ENCODE measurements at regions not wholly inside any gene's neighbourhood (a gene's known extent, or its start where the extent isn't known, plus 50 kb on each side); places are given as distances from the start of the nearest gene placed in this dataset.
A peak's percentile ranks its signal among the peaks of the same experiment; 100 is the strongest.

DNA sequence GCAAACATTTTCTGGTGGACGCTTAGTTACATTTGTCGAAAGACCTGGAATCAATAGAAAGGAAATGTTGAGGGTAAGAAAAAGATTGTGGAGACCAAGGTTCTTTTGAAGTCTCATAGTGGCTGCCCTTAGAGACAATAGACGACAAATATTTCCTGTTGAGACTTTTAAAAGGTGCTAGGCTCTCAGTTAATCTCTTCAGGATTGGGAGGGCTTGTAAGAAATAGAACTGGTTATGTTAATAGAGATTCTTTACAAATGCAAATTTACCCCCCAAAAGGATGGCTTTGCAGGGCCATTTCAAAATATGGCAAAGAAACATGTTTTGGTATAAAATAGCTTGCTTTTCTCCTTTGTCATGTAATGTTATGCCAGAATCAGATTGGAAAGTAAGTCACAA lies 428.2 kb upstream of the CTNND2 start:
- DNase-seq, result no peak

GRCh38 chr5:12330993-12331588 lies 426.8 kb upstream of the CTNND2 start:
- no peak for DNase-seq

GRCh38 chr5:12330381-12330780 lies 426.1 kb upstream of the CTNND2 start:
- no peak for DNase-seq

DNA sequence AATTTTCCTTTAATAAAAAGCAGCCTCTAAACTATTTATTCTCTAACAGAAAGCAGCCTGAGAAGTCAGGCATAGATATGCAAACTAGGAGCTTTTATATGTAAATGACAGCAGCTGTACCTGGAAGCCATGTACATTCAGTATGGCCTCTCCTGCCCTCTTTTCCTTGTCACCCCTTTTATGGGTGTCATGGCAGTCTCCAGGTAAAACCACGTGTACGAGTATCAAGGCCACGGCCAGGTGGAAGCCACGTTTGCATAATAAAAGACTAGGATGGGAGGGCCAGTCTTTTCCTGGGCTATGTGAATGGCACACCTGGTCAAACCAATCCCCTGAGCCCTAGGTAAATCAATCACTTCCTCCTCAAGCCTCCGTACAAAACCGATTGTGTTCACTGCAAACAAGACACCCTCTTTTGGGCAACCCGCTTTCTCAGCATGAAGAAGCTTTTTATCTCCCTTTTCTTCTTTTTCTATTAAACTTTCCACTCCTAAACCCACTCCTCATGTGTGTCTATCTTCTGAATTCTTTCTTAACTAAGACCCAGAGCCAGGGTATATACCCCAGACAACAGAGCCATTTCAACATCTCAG lies 419.5 kb upstream of the CTNND2 start:
- no peak for DNase-seq

DNA sequence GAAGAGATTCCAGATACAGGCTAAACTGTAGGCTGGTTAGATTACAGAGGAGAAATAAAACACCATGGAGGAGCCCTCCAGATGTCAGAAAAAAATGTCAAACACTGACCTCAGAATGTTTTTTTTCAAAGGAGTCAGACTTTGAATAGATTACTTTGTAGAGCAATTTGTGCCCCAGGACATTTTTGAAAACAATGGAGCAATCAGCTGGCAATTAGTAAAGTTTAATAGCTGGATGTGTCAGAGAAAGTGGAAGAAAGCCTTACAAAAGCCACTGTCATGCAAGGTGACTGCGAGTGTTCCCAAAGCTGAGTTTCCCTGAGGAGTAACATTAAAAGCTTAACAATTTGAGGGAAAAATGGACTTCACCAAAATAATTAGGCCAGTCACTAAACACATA lies 417.8 kb upstream of the CTNND2 start:
- no peak for DNase-seq

DNA sequence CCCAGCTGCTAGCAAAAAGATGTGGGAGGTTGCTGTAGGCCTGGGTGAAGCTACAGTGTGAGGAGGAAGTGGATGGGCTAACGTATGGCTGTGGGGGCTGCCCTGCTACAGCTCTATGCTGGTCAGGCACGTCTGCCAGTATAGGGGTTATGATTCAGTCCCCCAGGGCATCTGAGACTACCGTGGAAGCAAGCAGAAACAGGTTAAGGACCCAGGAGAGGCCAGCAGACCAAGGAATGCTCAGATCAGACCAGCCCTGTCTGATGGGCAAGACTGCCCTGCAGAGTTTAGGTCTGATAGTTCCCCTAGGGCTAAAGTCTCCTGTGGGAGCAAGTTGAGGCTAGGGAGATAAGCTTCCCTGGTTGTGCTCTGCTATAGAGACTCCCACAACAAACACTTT lies 416.1 kb upstream of the CTNND2 start:
- no peak for DNase-seq

DNA sequence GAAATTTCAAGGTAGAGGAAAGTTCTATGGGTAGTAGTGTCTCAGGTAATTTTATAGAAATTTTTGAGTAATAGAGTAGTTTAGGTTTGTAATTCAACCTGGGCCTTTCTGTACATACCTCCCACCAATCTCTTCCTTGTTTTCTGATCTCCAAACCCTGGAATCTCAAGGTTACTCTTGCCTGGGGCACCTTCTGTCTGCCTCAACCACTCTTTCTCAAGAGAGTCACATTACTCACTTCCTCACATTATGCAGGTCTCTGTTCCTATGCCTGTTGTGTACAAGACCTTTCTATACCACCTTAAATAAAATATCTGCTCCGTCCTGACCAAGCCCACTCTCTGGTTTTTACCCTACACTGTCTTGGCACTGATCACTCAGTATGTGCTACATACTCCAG lies 412.6 kb upstream of the CTNND2 start:
- no peak for DNase-seq

DNA sequence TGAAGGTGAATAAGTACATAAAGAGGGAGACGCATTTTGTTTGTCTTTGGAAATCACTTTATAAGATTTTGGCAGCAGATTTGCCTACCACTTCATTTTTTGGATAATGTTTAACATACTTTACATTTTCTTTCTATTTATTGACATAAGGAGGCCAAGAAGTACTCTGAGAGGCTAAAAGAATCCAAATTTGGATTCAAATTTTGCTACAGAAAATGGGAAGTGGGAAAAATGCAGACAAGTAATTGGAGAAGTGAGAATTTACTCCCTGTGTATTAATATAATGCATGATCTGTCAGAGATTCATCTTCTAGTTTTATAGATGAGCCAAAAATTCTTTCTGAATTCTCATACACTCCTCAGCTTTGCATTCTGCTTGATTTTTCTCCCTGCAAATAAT lies 411.2 kb upstream of the CTNND2 start:
- DNase-seq, result no peak

DNA sequence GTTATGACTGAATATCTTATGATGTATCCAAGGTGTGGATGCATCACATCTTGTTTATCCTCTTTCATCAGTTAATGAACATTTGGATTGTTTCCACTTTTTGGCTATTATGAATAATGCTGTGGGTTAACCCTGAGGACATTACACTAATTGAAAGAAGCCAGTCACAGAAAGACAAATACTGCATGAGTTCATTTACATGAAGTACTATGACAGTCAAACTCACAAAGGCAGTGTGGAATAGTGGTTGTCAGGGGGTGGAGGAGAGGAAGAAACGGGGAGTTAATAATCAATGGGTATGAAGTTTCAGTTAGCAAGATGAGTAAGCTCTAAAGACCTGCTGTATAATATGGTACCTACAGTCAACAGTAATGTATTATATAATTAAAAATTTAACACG lies 409.4 kb upstream of the CTNND2 start:
- no peak for DNase-seq

DNA sequence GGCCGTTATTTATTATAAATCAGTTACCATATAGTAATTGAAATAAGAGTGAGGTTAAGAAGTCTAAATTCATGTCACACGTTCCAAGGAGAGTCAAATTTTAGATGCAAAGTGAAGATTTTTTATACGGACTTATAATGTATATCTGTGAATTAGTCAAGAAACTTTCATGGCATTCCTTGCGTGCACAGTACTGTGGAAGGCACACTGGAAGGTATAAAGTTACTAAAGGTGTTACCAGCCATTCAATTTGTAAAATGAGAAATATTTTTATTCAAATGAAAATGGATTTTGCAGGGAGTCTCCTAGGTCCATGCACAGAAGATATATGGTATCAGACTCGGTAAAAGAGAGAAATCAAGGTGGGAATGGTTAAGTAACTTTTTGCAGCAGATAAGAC lies 408.1 kb upstream of the CTNND2 start:
- no peak for DNase-seq

- DNase-seq, result no peak
Observed at GRCh38 chr5:12294151-12294550, 389.9 kb upstream of the CTNND2 start.

DNA sequence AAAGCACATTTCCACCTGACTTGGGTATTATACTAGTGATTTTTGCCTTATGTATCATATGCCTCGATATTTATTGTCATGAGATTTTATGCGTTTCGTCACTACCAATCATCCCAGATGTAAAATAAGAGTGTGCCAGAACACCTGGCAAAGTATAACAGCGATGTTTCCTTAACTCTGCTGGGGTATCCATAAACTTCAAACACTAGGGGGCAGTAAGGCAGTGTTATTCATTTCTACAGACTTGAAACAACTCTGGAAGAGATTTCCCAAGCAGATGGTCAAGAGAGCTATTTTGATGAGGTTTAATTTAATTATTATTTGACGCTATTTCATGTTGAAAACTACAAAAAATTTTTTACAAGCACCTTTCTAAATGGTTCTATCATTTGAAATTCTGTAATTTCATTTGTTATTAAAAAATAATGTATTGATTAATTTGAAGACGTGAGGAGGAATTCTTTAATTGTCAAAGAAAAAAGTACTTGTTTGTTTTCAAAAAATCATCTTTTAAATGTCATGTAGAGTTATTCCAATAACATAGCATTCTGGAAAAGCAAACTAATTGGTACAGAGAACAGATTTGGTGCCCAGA lies 388.5 kb upstream of the CTNND2 start:
- DNase-seq, result peak; percentile 17

DNA sequence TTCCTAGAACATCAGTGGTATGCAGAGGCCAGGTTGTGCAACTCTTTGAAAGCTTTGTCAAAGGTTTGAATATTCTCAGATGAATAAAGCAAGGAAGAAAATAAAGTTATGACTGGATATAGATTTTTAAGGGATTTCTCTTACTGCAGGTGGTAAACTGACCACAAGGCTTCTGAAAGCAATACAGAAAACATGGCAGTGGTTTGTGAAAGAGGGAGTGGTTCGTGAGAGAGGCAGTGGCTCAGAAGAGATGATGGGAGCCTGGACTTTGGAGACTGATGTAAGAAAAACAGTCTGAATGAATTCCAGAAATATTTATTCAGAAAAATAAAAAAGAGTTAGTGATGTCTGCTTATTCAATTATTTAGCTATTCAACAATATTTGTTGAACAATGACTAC lies 380.4 kb upstream of the CTNND2 start:
- DNase-seq, result no peak

GRCh38 chr5:12277504-12278192 lies 373.4 kb upstream of the CTNND2 start:
- no peak for DNase-seq

GRCh38 chr5:12274236-12274635 lies 370.0 kb upstream of the CTNND2 start:
- DNase-seq, result no peak

DNA sequence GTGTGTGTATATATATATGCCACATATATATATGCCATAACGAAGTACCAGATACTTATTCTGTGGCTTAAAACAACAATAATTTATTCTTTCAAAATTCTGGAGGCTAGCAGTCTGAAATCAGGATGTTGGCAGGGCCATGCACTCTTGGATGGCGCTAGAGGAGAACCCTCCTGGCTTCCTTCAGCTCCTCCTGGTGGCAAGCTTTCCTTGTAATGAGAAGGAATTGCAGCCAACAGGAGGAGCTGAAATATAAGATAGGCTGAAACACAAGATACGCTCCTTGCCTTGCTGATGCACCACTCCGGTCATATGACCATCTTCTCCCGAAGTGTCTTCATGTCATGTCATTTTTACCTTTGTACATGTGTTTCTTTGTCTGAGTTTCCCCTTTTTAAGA lies 368.1 kb upstream of the CTNND2 start:
- DNase-seq, result no peak

DNA sequence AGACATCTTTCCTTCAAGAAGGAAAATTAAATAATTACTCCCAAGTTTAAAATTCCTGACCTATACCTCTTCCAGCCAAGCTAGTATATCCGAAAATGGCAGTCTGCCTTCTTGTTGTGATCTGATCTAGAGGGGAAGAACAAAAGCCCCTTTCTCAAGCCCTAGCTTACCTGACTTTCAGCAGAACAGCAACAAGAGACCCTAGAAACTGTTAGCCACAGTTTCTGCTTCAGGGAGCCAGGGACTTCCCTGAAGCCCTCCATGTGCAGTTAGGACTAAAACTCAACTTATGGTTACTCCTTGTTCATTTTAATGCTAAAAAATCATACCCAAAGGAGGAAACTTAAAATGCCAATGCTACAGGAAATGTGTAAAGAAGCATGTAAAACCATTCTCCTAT lies 366.7 kb upstream of the CTNND2 start:
- no peak for DNase-seq

DNA sequence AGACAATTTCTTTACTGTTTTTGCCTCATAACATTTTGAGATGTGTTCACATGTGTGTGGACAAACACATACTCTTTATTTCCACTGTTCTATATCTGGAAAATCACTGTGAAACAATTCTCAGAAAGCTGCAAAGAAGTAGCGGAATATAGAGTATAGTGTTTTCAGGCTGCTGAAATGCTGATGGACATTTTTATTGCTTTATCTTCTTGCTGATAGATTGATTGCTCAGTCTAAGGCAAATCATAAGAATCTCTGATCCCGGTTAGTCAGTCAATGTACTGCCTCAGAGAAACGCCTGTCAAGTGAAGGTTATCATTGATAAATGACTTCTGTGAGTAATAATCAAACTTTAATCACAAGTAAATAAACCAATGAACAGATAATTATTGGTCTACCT lies 364.9 kb upstream of the CTNND2 start:
- DNase-seq, result no peak

GRCh38 chr5:12258549-12258948 lies 354.3 kb upstream of the CTNND2 start:
- DNase-seq, result no peak

GRCh38 chr5:12250454-12250853 lies 346.2 kb upstream of the CTNND2 start:
- no peak for DNase-seq

DNA sequence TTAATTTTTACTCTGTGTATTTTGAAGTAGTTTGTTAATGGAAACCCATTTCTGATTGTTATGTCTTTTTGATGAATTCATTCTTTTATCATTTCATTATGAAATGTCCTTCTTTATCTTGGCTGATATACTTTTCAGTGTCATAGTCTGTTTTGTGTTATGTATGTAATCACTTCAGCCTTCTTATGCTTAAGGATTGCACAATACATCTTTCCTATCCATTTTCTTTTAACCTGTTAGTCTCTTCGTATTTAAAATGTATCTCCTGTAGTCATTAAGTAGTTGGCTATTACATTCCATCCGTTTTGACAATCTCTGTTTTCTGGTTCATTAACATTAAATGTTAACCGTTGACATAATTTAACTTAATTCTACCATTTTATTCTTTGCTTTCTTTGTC lies 344.6 kb upstream of the CTNND2 start:
- DNase-seq, result no peak

DNA sequence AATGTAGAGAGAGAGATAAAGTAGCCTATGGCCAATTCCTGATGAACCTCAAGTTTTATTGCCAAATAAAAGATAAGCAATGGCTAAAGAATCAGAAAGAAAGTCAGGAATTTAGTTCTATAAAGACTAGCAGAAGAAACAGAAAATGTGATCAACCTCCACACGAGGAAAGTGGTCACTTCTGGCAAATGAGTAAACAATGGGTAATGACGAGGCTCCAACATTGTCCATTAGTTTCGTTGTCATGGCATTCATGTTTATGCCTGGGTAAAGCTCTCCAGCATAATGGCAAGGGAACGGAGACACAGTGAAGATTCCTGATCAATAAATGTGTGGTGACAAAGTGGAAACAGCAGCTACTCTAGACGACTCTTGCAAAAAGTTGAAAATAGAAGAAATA lies 341.8 kb upstream of the CTNND2 start:
- no peak for DNase-seq

DNA sequence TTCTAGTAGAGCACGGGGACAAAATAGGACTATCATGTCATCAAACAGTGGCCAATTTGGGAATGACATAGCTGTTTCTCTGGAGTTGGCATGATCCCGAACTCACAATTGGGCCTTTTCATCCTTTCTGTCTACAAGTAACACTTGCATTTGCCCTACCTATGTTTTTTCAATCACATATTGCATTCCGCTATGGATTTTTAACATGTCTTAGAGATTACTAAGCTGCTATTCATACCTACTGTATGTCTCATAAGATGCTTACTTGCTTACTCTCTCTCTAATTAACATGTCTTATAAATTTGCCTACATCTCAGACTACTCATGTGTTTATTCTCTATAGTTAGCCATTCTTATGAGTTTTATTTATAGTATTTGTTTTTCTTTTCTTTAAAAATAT lies 341.2 kb upstream of the CTNND2 start:
- DNase-seq, result no peak
